DOHH2 (cell line): ENCODE measurements at regions not wholly inside any gene's neighbourhood (a gene's known extent, or its start where the extent isn't known, plus 50 kb on each side); places are given as distances from the start of the nearest gene placed in this dataset.

Experiments used
- H3F3A ChIP-seq: fragments of 200-600 bp; sonication (generic), shearing (Covaris generic); 2 replicates; pipeline ENCODE4 v1.6.0; 2016; ENCODE audit warnings: antibody characterized with exemption, mild to moderate bottlenecking; ENCODE audit not compliant: control insufficient read depth, insufficient read depth
- H3K27ac ChIP-seq: fragments of 200-600 bp; sonication (generic); 2 replicates; pipeline ENCODE4 v1.5.1; 2014; ENCODE audit warnings: low read depth, mild to moderate bottlenecking, low read length, moderate library complexity
- H3K27me3 ChIP-seq: fragments of 200-600 bp; sonication (generic); 2 replicates; pipeline ENCODE4 v1.6.1; 2014; ENCODE audit warnings: mild to moderate bottlenecking, low read length, mixed read lengths; ENCODE audit not compliant: control insufficient read depth
- H3K36me3 ChIP-seq: fragments of 200-600 bp; sonication (generic); 2 replicates; pipeline ENCODE4 v1.6.1; 2014; ENCODE audit warnings: mild to moderate bottlenecking, low read length, moderate library complexity, mixed read lengths; ENCODE audit not compliant: control insufficient read depth
- H3K4me1 ChIP-seq: fragments of 200-600 bp; sonication (generic); 2 replicates; pipeline ENCODE4 v1.6.1; 2014; ENCODE audit warnings: mild to moderate bottlenecking, low read length, mixed read lengths; ENCODE audit not compliant: control insufficient read depth
- H3K4me2 ChIP-seq: fragments of 200-600 bp; sonication (generic); 2 replicates; pipeline ENCODE4 v1.6.0; 2014; ENCODE audit warnings: mild to moderate bottlenecking, low read length, moderate library complexity
- H3K4me3 ChIP-seq: fragments of 200-600 bp; sonication (generic); 2 replicates; pipeline ENCODE4 v1.5.1; 2014; ENCODE audit warnings: mild to moderate bottlenecking, low read length, mixed read lengths
- H3K79me2 ChIP-seq: fragments of 200-600 bp; sonication (generic); 2 replicates; pipeline ENCODE4 v1.6.1; 2014; ENCODE audit warnings: mild to moderate bottlenecking, low read length, mixed read lengths; ENCODE audit not compliant: control insufficient read depth
- H3K9me2 ChIP-seq: fragments of 200-600 bp; sonication (generic); replicated peaks from 2 replicates; pipeline ENCODE4 v1.6.1; 2014; ENCODE audit warnings: mild to moderate bottlenecking, low read length, mixed read lengths; ENCODE audit not compliant: control insufficient read depth
- H3K9me3 ChIP-seq: fragments of 200-600 bp; sonication (generic); 2 replicates; pipeline ENCODE4 v1.6.1; 2014; ENCODE audit warnings: antibody characterized with exemption, low read length, mixed read lengths; ENCODE audit not compliant: control insufficient read depth, insufficient read depth
- H4K20me1 ChIP-seq: fragments of 200-600 bp; sonication (generic); 2 replicates; pipeline ENCODE4 v1.6.0; 2014; ENCODE audit warnings: low read depth, mild to moderate bottlenecking, antibody characterized with exemption, low read length, moderate library complexity; ENCODE audit not compliant: control insufficient read depth, insufficient read depth
- CTCF ChIP-seq: fragments of 200-600 bp; sonication (generic); IDR thresholded peaks from one replicate; pipeline ENCODE4 v1.5.1; 2014; ENCODE audit warnings: antibody characterized with exemption, mild to moderate bottlenecking, low read depth, low read length; ENCODE audit not compliant: poor library complexity, severe bottlenecking
- EZH2phosphoT487 ChIP-seq: fragments of 200-600 bp; sonication (generic); IDR thresholded peaks from 2 replicates; pipeline ENCODE4 v1.6.1; 2017; ENCODE audit warnings: borderline replicate concordance, mild to moderate bottlenecking, antibody characterized with exemption, low read length, moderate library complexity, mixed read lengths

GRCh38 chr3:14347110-14347509, 55.3 kb upstream of the SLC6A6 start:
- no peaks in the 10 kb centered on the region for H3F3A ChIP-seq
- peaks cover 13% of the 10 kb centered on the region for H3K27me3 ChIP-seq
- no peak overlapping the region for H3K4me2 ChIP-seq
- no peaks in the 10 kb centered on the region for H3K9me2 ChIP-seq
- peaks cover 5% of the 10 kb centered on the region for H3K4me1 ChIP-seq
- no peaks in the 10 kb centered on the region for H3K36me3 ChIP-seq
- H3K9me3 ChIP-seq = no peaks in the 10 kb centered on the region
- H3K79me2 ChIP-seq = no peaks in the 10 kb centered on the region
- H3K27ac ChIP-seq = no peak overlapping the region
- no peak overlapping the region for H3K4me3 ChIP-seq
- TF ChIP-seq CTCF = no peak
- no peak for TF ChIP-seq EZH2phosphoT487
- H4K20me1 ChIP-seq = no peaks in the 10 kb centered on the region

DNA sequence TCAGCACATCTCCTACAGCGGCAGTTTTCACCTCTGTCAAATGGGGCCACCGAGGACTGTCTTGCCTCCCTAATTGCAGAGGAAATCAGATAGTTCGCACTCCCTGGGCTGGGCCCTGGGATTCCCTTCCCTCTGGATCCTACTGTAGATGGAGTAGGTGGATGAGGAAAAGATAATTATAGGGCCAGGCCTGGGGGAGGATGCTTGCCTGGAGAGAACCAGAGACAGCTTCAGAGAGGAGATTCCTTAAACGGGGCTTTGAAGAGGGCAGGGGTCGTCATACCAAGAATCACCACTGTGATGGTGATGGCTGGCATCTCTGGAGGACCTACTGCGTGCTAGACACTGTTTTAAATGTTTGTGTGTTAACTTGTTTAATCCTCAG, 50.8 kb upstream of the SLC6A6 start:
- H3K27ac ChIP-seq = no peak overlapping the region
- H3K9me2 ChIP-seq = no peaks in the 10 kb centered on the region
- H3K4me1 ChIP-seq = peaks cover 9% of the 10 kb centered on the region
- H3K36me3 ChIP-seq = no peaks in the 10 kb centered on the region
- no peaks in the 10 kb centered on the region for H3K9me3 ChIP-seq
- H3K79me2 ChIP-seq = no peaks in the 10 kb centered on the region
- H3K4me3 ChIP-seq = no peak overlapping the region
- TF ChIP-seq EZH2phosphoT487 = no peak
- no peak for TF ChIP-seq CTCF
- H3K27me3 ChIP-seq = peaks cover 8% of the 10 kb centered on the region; the same call in 1 of the 2 replicates
- H4K20me1 ChIP-seq = no peaks in the 10 kb centered on the region
- H3K4me2 ChIP-seq = peak overlapping the region; percentile 38; the same call in 1 of the 2 replicates
- H3F3A ChIP-seq = no peaks in the 10 kb centered on the region

GRCh38 chr3:14352002-14352627, 50.3 kb upstream of the SLC6A6 start:
- Histone ChIP-seq H3K9me2 (no peaks in the 10 kb centered on the region), H3K27me3 (peaks cover 8% of the 10 kb centered on the region; the same call in 1 of the 2 replicates), H3K79me2 (no peaks in the 10 kb centered on the region), H3K4me2 (peak overlapping the region; percentile 38; the same call in 1 of the 2 replicates), H3K27ac (no peak overlapping the region), H3K9me3 (no peaks in the 10 kb centered on the region), H4K20me1 (no peaks in the 10 kb centered on the region), H3K4me3 (no peak overlapping the region), H3F3A (no peaks in the 10 kb centered on the region), H3K36me3 (no peaks in the 10 kb centered on the region), H3K4me1 (peaks cover 9% of the 10 kb centered on the region)
- no peak for TF ChIP-seq EZH2phosphoT487
- no peak for TF ChIP-seq CTCF
